ENCODE measurements at regions not wholly inside any gene's neighbourhood (a gene's known extent, or its start where the extent isn't known, plus 50 kb on each side); places are given as distances from the start of the nearest gene placed in this dataset.

- no peak for TF ChIP-seq CTCF (IDR thresholded peaks at IDR 0.05; ENCODE audit: borderline replicate concordance, control extremely low read depth, extremely low read depth, insufficient read depth, missing control alignments)
- no peak for DNase-seq (ENCODE audit: low spot score)
- in situ Hi-C loops (cut with MboI; ENCODE audit: low sequenced_read_pairs, unreplicated experiment), result no loop called here
Measured at GRCh38 chr3:43194490-43195114, 88.7 kb upstream of the POMGNT2 start.

- in situ Hi-C loops (cut with MboI; ENCODE audit: low sequenced_read_pairs, unreplicated experiment), result no loop called here
- DNase-seq (ENCODE audit: low spot score), result no peak
- TF ChIP-seq CTCF (IDR thresholded peaks at IDR 0.05; ENCODE audit: borderline replicate concordance, control extremely low read depth, extremely low read depth, insufficient read depth, missing control alignments), result no peak
Measured at GRCh38 chr3:43194069-43194468, 88.2 kb upstream of the POMGNT2 start.

GRCh38 chr3:43192028-43192427 is 86.1 kb upstream of the POMGNT2 start:
- no peak for DNase-seq (ENCODE audit: low spot score)
- in situ Hi-C loops (cut with MboI; ENCODE audit: low sequenced_read_pairs, unreplicated experiment), result no loop called here
- no peak for TF ChIP-seq CTCF (IDR thresholded peaks at IDR 0.05; ENCODE audit: borderline replicate concordance, control extremely low read depth, extremely low read depth, insufficient read depth, missing control alignments)

GRCh38 chr3:43191116-43191515 is 85.2 kb upstream of the POMGNT2 start:
- in situ Hi-C loops (cut with MboI; ENCODE audit: low sequenced_read_pairs, unreplicated experiment), result no loop called here
- no peak for DNase-seq (ENCODE audit: low spot score)
- no peak for TF ChIP-seq CTCF (IDR thresholded peaks at IDR 0.05; ENCODE audit: borderline replicate concordance, control extremely low read depth, extremely low read depth, insufficient read depth, missing control alignments)

GRCh38 chr3:43190670-43191069 is 84.8 kb upstream of the POMGNT2 start:
- no peak for TF ChIP-seq CTCF (IDR thresholded peaks at IDR 0.05; ENCODE audit: borderline replicate concordance, control extremely low read depth, extremely low read depth, insufficient read depth, missing control alignments)
- DNase-seq (ENCODE audit: low spot score), result no peak
- in situ Hi-C loops (cut with MboI; ENCODE audit: low sequenced_read_pairs, unreplicated experiment), result no loop called here

- no peak for TF ChIP-seq CTCF (IDR thresholded peaks at IDR 0.05; ENCODE audit: borderline replicate concordance, control extremely low read depth, extremely low read depth, insufficient read depth, missing control alignments)
- in situ Hi-C loops (cut with MboI; ENCODE audit: low sequenced_read_pairs, unreplicated experiment), result no loop called here
- DNase-seq (ENCODE audit: low spot score), result no peak
Measured at GRCh38 chr3:43187836-43188479, 82.1 kb upstream of the POMGNT2 start.
